Neural crest cell (in vitro differentiated cells): ENCODE measurements at regions not wholly inside any gene's neighbourhood (a gene's known extent, or its start where the extent isn't known, plus 50 kb on each side); places are given as distances from the start of the nearest gene placed in this dataset.
"Not testable (repeated sequence)": the region's sequence is repeated elsewhere in the genome, so short reads cannot be mapped to it uniquely, and the experiment has no call there.

Experiments used
- DNase-seq: peaks from one replicate; pipeline ENCODE4 v3.0.0; 2021; ENCODE audit warnings: low read depth, mixed read lengths, low spot score
- H3K27ac Mint-ChIP-seq: one replicate; pipeline ENCODE4 v1.8.0; 2021; ENCODE audit warnings: mild to moderate bottlenecking, mixed read lengths; ENCODE audit not compliant: unreplicated experiment
- H3K27me3 Mint-ChIP-seq: 2 replicates; pipeline ENCODE4 v1.8.0; 2021; ENCODE audit warnings: low read depth, mild to moderate bottlenecking, mixed read lengths
- H3K36me3 Mint-ChIP-seq: 2 replicates; pipeline ENCODE4 v1.8.0; 2021; ENCODE audit warnings: low read depth, mild to moderate bottlenecking, mixed read lengths
- H3K4me1 Mint-ChIP-seq: 2 replicates; pipeline ENCODE4 v1.8.0; 2021; ENCODE audit warnings: mixed read lengths
- H3K4me3 Mint-ChIP-seq: one replicate; pipeline ENCODE4 v1.8.0; 2021; ENCODE audit warnings: mild to moderate bottlenecking, mixed read lengths
- H3K9me3 Mint-ChIP-seq: 2 replicates; pipeline ENCODE4 v1.8.0; 2021; ENCODE audit warnings: mixed read lengths
- CTCF ChIP-seq: fragments of 200-600 bp; sonication (generic); conservative IDR thresholded peaks from 2 replicates; pipeline ENCODE4 v1.5.0; 2021; ENCODE audit warnings: antibody characterized with exemption, mild to moderate bottlenecking

- TF ChIP-seq CTCF, result no peak
- H3K27ac Mint-ChIP-seq, result no peak overlapping the region
- peaks cover 3% of the 10 kb centered on the region for H3K27me3 Mint-ChIP-seq
- H3K9me3 Mint-ChIP-seq, result peaks cover 2% of the 10 kb centered on the region
- H3K36me3 Mint-ChIP-seq, result no peaks in the 10 kb centered on the region
- no peaks in the 10 kb centered on the region for H3K4me1 Mint-ChIP-seq
- H3K4me3 Mint-ChIP-seq, result no peak overlapping the region
- no peak for DNase-seq
Observed at GRCh38 chr6:85285114-85285513, 164.8 kb upstream of the NT5E start.

GRCh38 chr6:85283436-85283835, 166.4 kb upstream of the NT5E start:
- no peak for DNase-seq
- Mint-ChIP-seq H3K27me3 (peaks cover 3% of the 10 kb centered on the region), H3K4me3 (no peak overlapping the region), H3K36me3 (no peaks in the 10 kb centered on the region), H3K27ac (no peak overlapping the region), H3K9me3 (peaks cover 2% of the 10 kb centered on the region), H3K4me1 (no peaks in the 10 kb centered on the region)
- no peak for TF ChIP-seq CTCF

- Mint-ChIP-seq H3K27ac (no peak overlapping the region), H3K4me1 (no peaks in the 10 kb centered on the region), H3K4me3 (no peak overlapping the region), H3K36me3 (no peaks in the 10 kb centered on the region), H3K27me3 (no peaks in the 10 kb centered on the region), H3K9me3 (peaks cover 9% of the 10 kb centered on the region)
- no peak for TF ChIP-seq CTCF
- DNase-seq, result no peak
Observed at GRCh38 chr6:85278466-85279035, 171.3 kb upstream of the NT5E start.

GRCh38 chr6:85276026-85276425, 173.9 kb upstream of the NT5E start:
- H3K4me1 Mint-ChIP-seq, DNase-seq, H3K27ac Mint-ChIP-seq, H3K27me3 Mint-ChIP-seq, H3K4me3 Mint-ChIP-seq, H3K9me3 Mint-ChIP-seq, H3K36me3 Mint-ChIP-seq: not testable (repeated sequence)

- TF ChIP-seq CTCF, result no peak
- no peak for DNase-seq
- Mint-ChIP-seq H3K27me3 (no peaks in the 10 kb centered on the region), H3K9me3 (peaks cover 9% of the 10 kb centered on the region), H3K4me1 (no peaks in the 10 kb centered on the region), H3K36me3 (no peaks in the 10 kb centered on the region), H3K4me3 (no peak overlapping the region), H3K27ac (no peak overlapping the region)
Observed at GRCh38 chr6:85275338-85275985, 174.4 kb upstream of the NT5E start.

GRCh38 chr6:85273870-85274269, 176.0 kb upstream of the NT5E start:
- no peak overlapping the region for H3K27ac Mint-ChIP-seq
- H3K4me3 Mint-ChIP-seq, result no peak overlapping the region
- TF ChIP-seq CTCF, result no peak
- no peaks in the 10 kb centered on the region for H3K36me3 Mint-ChIP-seq
- peaks cover 9% of the 10 kb centered on the region for H3K9me3 Mint-ChIP-seq
- no peaks in the 10 kb centered on the region for H3K27me3 Mint-ChIP-seq
- no peak for DNase-seq
- H3K4me1 Mint-ChIP-seq, result no peaks in the 10 kb centered on the region
